ENCODE measurements at regions not wholly inside any gene's neighbourhood (a gene's known extent, or its start where the extent isn't known, plus 50 kb on each side); places are given as distances from the start of the nearest gene placed in this dataset.

GRCh38 chr13:22561581-22561980 is 619.2 kb upstream of the SGCG start:
- no peaks in the 10 kb centered on the region for H3K4me1 ChIP-seq
- H3K4me3 ChIP-seq: no peak overlapping the region
- H3K27me3 ChIP-seq: no peaks in the 10 kb centered on the region
- no peak overlapping the region for H3K27ac ChIP-seq
- no peak for TF ChIP-seq CTCF (IDR thresholded peaks at IDR 0.05)
- TF ChIP-seq POLR2A (IDR thresholded peaks at IDR 0.05): no peak
- TF ChIP-seq EP300 (IDR thresholded peaks at IDR 0.05): no peak
- no peak for TF ChIP-seq POLR2AphosphoS5 (IDR thresholded peaks at IDR 0.05)
- no peak for ATAC-seq
- H3K9me3 ChIP-seq: peaks cover 0 to 11% (median 0%) of the 10 kb centered on the region in 3 donors
- no peaks in the 10 kb centered on the region for H3K36me3 ChIP-seq

GRCh38 chr13:22562116-22562515 is 618.7 kb upstream of the SGCG start:
- no peaks in the 10 kb centered on the region for H3K4me1 ChIP-seq
- TF ChIP-seq POLR2A (IDR thresholded peaks at IDR 0.05): no peak
- no peak for TF ChIP-seq CTCF (IDR thresholded peaks at IDR 0.05)
- TF ChIP-seq EP300 (IDR thresholded peaks at IDR 0.05): no peak
- no peak for TF ChIP-seq POLR2AphosphoS5 (IDR thresholded peaks at IDR 0.05)
- H3K36me3 ChIP-seq: no peaks in the 10 kb centered on the region
- 73 to 100% methylated on average over 1 of the region's 1 CpG for WGBS, 2 donors (ENCODE audit: low coverage in 1 of 2)
- H3K9me3 ChIP-seq: peaks cover 0 to 11% (median 0%) of the 10 kb centered on the region in 3 donors
- no peak overlapping the region for H3K4me3 ChIP-seq
- ATAC-seq: no peak
- no peaks in the 10 kb centered on the region for H3K27me3 ChIP-seq
- H3K27ac ChIP-seq: no peak overlapping the region

DNA sequence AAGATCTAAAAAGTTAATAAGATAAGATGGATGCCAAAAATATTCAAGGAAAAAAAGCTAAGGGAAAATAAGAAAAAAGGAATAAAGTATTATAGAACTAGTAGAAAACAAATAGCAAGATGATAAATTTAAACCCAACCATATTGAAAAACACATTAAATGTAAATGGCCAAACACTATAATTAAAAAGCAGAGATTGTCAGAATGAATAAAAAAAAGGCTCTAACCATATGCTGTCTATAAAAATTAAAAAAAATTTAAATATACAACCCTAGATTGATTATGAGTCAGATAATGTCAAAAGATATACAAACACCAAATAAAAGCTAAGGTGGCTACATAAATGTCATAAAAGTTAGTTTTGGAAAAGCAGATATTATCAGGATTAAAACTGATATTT is 617.5 kb upstream of the SGCG start:
- H3K27ac ChIP-seq: no peak overlapping the region
- no peaks in the 10 kb centered on the region for H3K4me1 ChIP-seq
- TF ChIP-seq POLR2A (IDR thresholded peaks at IDR 0.05): no peak
- TF ChIP-seq POLR2AphosphoS5 (IDR thresholded peaks at IDR 0.05): no peak
- TF ChIP-seq CTCF (IDR thresholded peaks at IDR 0.05): no peak
- H3K9me3 ChIP-seq: peaks cover 0 to 11% (median 0%) of the 10 kb centered on the region in 3 donors
- H3K4me3 ChIP-seq: no peak overlapping the region
- no peaks in the 10 kb centered on the region for H3K36me3 ChIP-seq
- no peak for ATAC-seq
- no peaks in the 10 kb centered on the region for H3K27me3 ChIP-seq

- no peak overlapping the region for H3K27ac ChIP-seq
- ATAC-seq: no peak
- no peaks in the 10 kb centered on the region for H3K27me3 ChIP-seq
- no peak overlapping the region for H3K4me3 ChIP-seq
- no peaks in the 10 kb centered on the region for H3K4me1 ChIP-seq
- H3K36me3 ChIP-seq: no peaks in the 10 kb centered on the region
- WGBS, 2 donors (ENCODE audit: low coverage in 1 of 2): 85 to 89% methylated on average over 2 of the region's 2 CpGs
- H3K9me3 ChIP-seq: no peaks in the 10 kb centered on the region
- TF ChIP-seq POLR2A (IDR thresholded peaks at IDR 0.05): no peak
- no peak for TF ChIP-seq EP300 (IDR thresholded peaks at IDR 0.05)
- no peak for TF ChIP-seq CTCF (IDR thresholded peaks at IDR 0.05)
- TF ChIP-seq POLR2AphosphoS5 (IDR thresholded peaks at IDR 0.05): no peak
Observed at GRCh38 chr13:22569811-22570210, 611.0 kb upstream of the SGCG start.

DNA sequence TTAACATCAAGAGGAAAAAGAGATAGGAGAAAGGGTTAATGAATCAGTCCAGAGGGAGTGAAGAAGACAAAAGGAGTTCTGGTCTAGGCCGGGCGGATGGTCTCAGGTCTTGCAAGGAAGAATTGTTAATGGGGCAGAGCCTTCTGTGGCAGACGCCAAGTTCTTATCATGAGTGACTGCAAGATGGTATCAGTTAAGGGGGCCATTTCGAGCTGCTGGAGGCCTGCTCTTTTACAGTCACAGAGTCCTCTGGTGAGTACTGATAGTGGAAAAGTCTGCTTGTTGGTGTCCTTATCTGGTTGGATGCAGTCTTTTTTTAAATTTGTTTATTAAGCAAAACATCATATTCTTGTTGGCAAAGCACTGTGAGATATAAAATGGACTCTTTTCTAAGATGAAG is 590.9 kb upstream of the SGCG start:
- no peak for TF ChIP-seq POLR2A (IDR thresholded peaks at IDR 0.05)
- TF ChIP-seq POLR2AphosphoS5 (IDR thresholded peaks at IDR 0.05): no peak
- TF ChIP-seq CTCF (IDR thresholded peaks at IDR 0.05): no peak
- no peak for TF ChIP-seq EP300 (IDR thresholded peaks at IDR 0.05)
- Histone ChIP-seq H3K4me1 (no peaks in the 10 kb centered on the region), H3K27me3 (peaks cover 6% of the 10 kb centered on the region), H3K27ac (no peak overlapping the region), H3K36me3 (no peaks in the 10 kb centered on the region), H3K4me3 (no peak overlapping the region), H3K9me3 (peaks cover 0 to 8% (median 0%) of the 10 kb centered on the region in 3 donors)
- no peak for ATAC-seq
- WGBS, 2 donors (ENCODE audit: low coverage in 1 of 2): 50 to 60% methylated on average over 2 to 4 of the region's 4 CpGs

All from gastroesophageal sphincter (tissue), 4 donors.